Mesendoderm (in vitro differentiated cells): ENCODE measurements at regions not wholly inside any gene's neighbourhood (a gene's known extent, or its start where the extent isn't known, plus 50 kb on each side); places are given as distances from the start of the nearest gene placed in this dataset.

Experiments
- DNase-seq: peaks from one replicate; pipeline ENCODE4 v3.0.0; 2013
- H2AK5ac ChIP-seq: 2 replicates; pipeline ENCODE4 v1.6.1; 2013; ENCODE audit warnings: low read length, inconsistent platforms
- H2BK120ac ChIP-seq: 2 replicates; pipeline ENCODE4 v1.6.1; 2013; ENCODE audit warnings: low read depth, mild to moderate bottlenecking, low read length, moderate library complexity, mixed read lengths
- H2BK15ac ChIP-seq: replicated peaks from 2 replicates; pipeline ENCODE4 v1.6.1; 2013; ENCODE audit warnings: low read depth, mild to moderate bottlenecking, moderate library complexity
- H2BK5ac ChIP-seq: 2 replicates; pipeline ENCODE4 v1.6.1; 2013; ENCODE audit warnings: low read length, inconsistent platforms
- H3K18ac ChIP-seq: 2 replicates; pipeline ENCODE4 v1.6.1; 2013; ENCODE audit warnings: mild to moderate bottlenecking, low read length, mixed read lengths
- H3K23ac ChIP-seq: one replicate; pipeline ENCODE4 v1.6.1; 2013; ENCODE audit warnings: low read length
- H3K27ac ChIP-seq: 2 replicates; pipeline ENCODE4 v1.5.1; 2013; ENCODE audit warnings: low read depth, mild to moderate bottlenecking, inconsistent platforms, low read length, moderate library complexity
- H3K27me3 ChIP-seq: 2 replicates; pipeline ENCODE4 v1.6.1; 2013; ENCODE audit warnings: low read length, control low read depth, mild to moderate bottlenecking, inconsistent platforms; ENCODE audit not compliant: insufficient read depth, poor library complexity
- H3K36me3 ChIP-seq: 2 replicates; pipeline ENCODE4 v1.6.1; 2013; ENCODE audit warnings: low read length, inconsistent platforms; ENCODE audit not compliant: control insufficient read depth, insufficient read depth
- H3K4ac ChIP-seq: one replicate; pipeline ENCODE4 v1.6.1; 2013; ENCODE audit warnings: low read depth, mild to moderate bottlenecking, low read length, moderate library complexity
- H3K4me1 ChIP-seq: 2 replicates; pipeline ENCODE4 v1.6.1; 2013; ENCODE audit warnings: low read depth, low read length, inconsistent platforms; ENCODE audit not compliant: control insufficient read depth
- H3K4me2 ChIP-seq: 2 replicates; pipeline ENCODE4 v1.6.1; 2013; ENCODE audit warnings: low read length
- H3K4me3 ChIP-seq: 2 replicates; pipeline ENCODE4 v1.5.1; 2013; ENCODE audit warnings: mild to moderate bottlenecking, low read length
- H3K56ac ChIP-seq: one replicate; pipeline ENCODE4 v1.6.1; 2013; ENCODE audit warnings: low read length
- H3K79me1 ChIP-seq: 2 replicates; pipeline ENCODE4 v1.6.1; 2013; ENCODE audit warnings: low read length, inconsistent platforms
- H3K79me2 ChIP-seq: 2 replicates; pipeline ENCODE4 v1.6.1; 2013; ENCODE audit warnings: mild to moderate bottlenecking, low read length; ENCODE audit not compliant: control insufficient read depth, insufficient read depth
- H3K9ac ChIP-seq: 2 replicates; pipeline ENCODE4 v1.6.1; 2013; ENCODE audit warnings: low read length, inconsistent platforms
- H4K5ac ChIP-seq: one replicate; pipeline ENCODE4 v1.6.1; 2013; ENCODE audit warnings: low read length
- H4K8ac ChIP-seq: one replicate; pipeline ENCODE4 v1.6.1; 2013; ENCODE audit warnings: low read depth, mild to moderate bottlenecking, control low read depth, low read length, moderate library complexity
- WGBS: extraction: QIAGEN DNeasy Blood & Tissue Kit; methylation state at CpG from one replicate; pipeline ENCODE4 v1.1.7; 2013; ENCODE audit warnings: low lambda C conversion rate, missing lambda C conversion rate; ENCODE audit not compliant: insufficient coverage; ENCODE audit errors: extremely low coverage; 5-methylcytosine and 5-hydroxymethylcytosine counted together

GRCh38 chr5:52531105-52531504 lies 256.6 kb upstream of the ITGA1 start:
- no peak overlapping the region for H3K23ac ChIP-seq
- no CpG with 5 or more reads among the region's 4 CpGs for WGBS

GRCh38 chr5:52543594-52543993 lies 244.1 kb upstream of the ITGA1 start:
- Histone ChIP-seq H4K8ac (no peak overlapping the region), H3K56ac (no peak overlapping the region), H3K27ac (no peak overlapping the region), H3K4me1 (no peaks in the 10 kb centered on the region), H2BK120ac (no peak overlapping the region), H3K27me3 (no peaks in the 10 kb centered on the region), H3K18ac (no peak overlapping the region), H3K79me2 (no peaks in the 10 kb centered on the region), H3K4me2 (no peak overlapping the region), H2BK15ac (no peak overlapping the region), H3K23ac (no peak overlapping the region), H3K79me1 (no peaks in the 10 kb centered on the region), H3K4ac (no peak overlapping the region), H3K4me3 (no peak overlapping the region), H2BK5ac (no peak overlapping the region), H2AK5ac (no peak overlapping the region), H3K36me3 (no peaks in the 10 kb centered on the region), H4K5ac (no peak overlapping the region), H3K9ac (no peak overlapping the region)
- no CpG with 5 or more reads among the region's 5 CpGs for WGBS
- no peak for DNase-seq

More at GRCh38 chr5:52531105-52531504, 256.6 kb upstream of the ITGA1 start:
- Histone ChIP-seq H4K5ac (no peak overlapping the region), H3K4ac (no peak overlapping the region), H2BK120ac (no peak overlapping the region), H2BK5ac (no peak overlapping the region), H3K18ac (no peak overlapping the region), H2BK15ac (no peak overlapping the region), H3K4me1 (no peaks in the 10 kb centered on the region), H4K8ac (no peak overlapping the region), H3K36me3 (no peaks in the 10 kb centered on the region), H3K9ac (no peak overlapping the region), H3K79me2 (no peaks in the 10 kb centered on the region), H3K56ac (no peak overlapping the region), H3K4me2 (no peak overlapping the region), H3K27ac (no peak overlapping the region), H3K4me3 (no peak overlapping the region), H2AK5ac (no peak overlapping the region), H3K27me3 (no peaks in the 10 kb centered on the region), H3K79me1 (no peaks in the 10 kb centered on the region)
- DNase-seq, result peak; percentile 10

GRCh38 chr5:52544738-52545137 lies 243.0 kb upstream of the ITGA1 start:
- WGBS, result no CpG with 5 or more reads among the region's 4 CpGs
- Histone ChIP-seq H2BK5ac (no peak overlapping the region), H2AK5ac (no peak overlapping the region)

GRCh38 chr5:52554293-52554692 lies 233.4 kb upstream of the ITGA1 start:
- WGBS, result no CpG with 5 or more reads among the region's 2 CpGs
- no peak overlapping the region for H2BK5ac ChIP-seq
- H3K36me3 ChIP-seq, result no peaks in the 10 kb centered on the region
- H3K23ac ChIP-seq, result no peak overlapping the region
- no peaks in the 10 kb centered on the region for H3K79me2 ChIP-seq
- no peak overlapping the region for H3K4ac ChIP-seq
- H3K56ac ChIP-seq, result no peak overlapping the region
- no peak overlapping the region for H2BK120ac ChIP-seq
- H3K9ac ChIP-seq, result no peak overlapping the region
- H2AK5ac ChIP-seq, result no peak overlapping the region
- no peaks in the 10 kb centered on the region for H3K79me1 ChIP-seq
- H4K5ac ChIP-seq, result no peak overlapping the region
- H3K27ac ChIP-seq, result no peak overlapping the region
- no peak overlapping the region for H3K4me3 ChIP-seq
- no peak overlapping the region for H2BK15ac ChIP-seq
- no peak for DNase-seq
- H3K18ac ChIP-seq, result no peak overlapping the region
- no peak overlapping the region for H3K4me2 ChIP-seq
- H3K27me3 ChIP-seq, result no peaks in the 10 kb centered on the region
- H4K8ac ChIP-seq, result no peak overlapping the region
- H3K4me1 ChIP-seq, result no peaks in the 10 kb centered on the region

More at GRCh38 chr5:52544738-52545137, 243.0 kb upstream of the ITGA1 start:
- Histone ChIP-seq H3K36me3 (no peaks in the 10 kb centered on the region), H3K4me2 (no peak overlapping the region), H3K18ac (no peak overlapping the region), H3K79me2 (no peaks in the 10 kb centered on the region), H4K5ac (no peak overlapping the region), H3K27ac (no peak overlapping the region), H3K56ac (no peak overlapping the region), H3K4me1 (no peaks in the 10 kb centered on the region), H3K79me1 (no peaks in the 10 kb centered on the region), H3K4me3 (no peak overlapping the region), H2BK15ac (no peak overlapping the region), H4K8ac (no peak overlapping the region), H3K23ac (no peak overlapping the region), H3K9ac (no peak overlapping the region), H3K4ac (no peak overlapping the region), H2BK120ac (no peak overlapping the region), H3K27me3 (no peaks in the 10 kb centered on the region)
- DNase-seq, result no peak

- Histone ChIP-seq H4K8ac (no peak overlapping the region), H3K79me1 (no peaks in the 10 kb centered on the region), H2BK15ac (no peak overlapping the region), H3K9ac (no peak overlapping the region), H4K5ac (no peak overlapping the region), H3K4me2 (no peak overlapping the region), H3K27ac (no peak overlapping the region), H3K18ac (no peak overlapping the region), H2BK5ac (no peak overlapping the region), H2AK5ac (no peak overlapping the region), H3K23ac (no peak overlapping the region), H3K4me3 (no peak overlapping the region), H3K27me3 (no peaks in the 10 kb centered on the region), H3K4me1 (no peaks in the 10 kb centered on the region), H3K56ac (no peak overlapping the region), H3K79me2 (no peaks in the 10 kb centered on the region), H3K36me3 (no peaks in the 10 kb centered on the region), H2BK120ac (no peak overlapping the region), H3K4ac (no peak overlapping the region)
- DNase-seq, result no peak
- WGBS, result no CpG with 5 or more reads among the region's 1 CpG
These were observed 227.3 kb upstream of the ITGA1 start for GRCh38 chr5:52560366-52560765.

GRCh38 chr5:52562473-52562872 lies 225.2 kb upstream of the ITGA1 start:
- Histone ChIP-seq H3K36me3 (no peaks in the 10 kb centered on the region), H3K4me1 (no peaks in the 10 kb centered on the region), H4K8ac (no peak overlapping the region), H2BK120ac (no peak overlapping the region), H3K79me2 (no peaks in the 10 kb centered on the region), H2BK15ac (no peak overlapping the region), H3K23ac (no peak overlapping the region), H3K4ac (no peak overlapping the region), H4K5ac (no peak overlapping the region), H3K4me2 (no peak overlapping the region), H2BK5ac (no peak overlapping the region), H3K27me3 (no peaks in the 10 kb centered on the region), H3K9ac (no peak overlapping the region), H3K27ac (no peak overlapping the region), H3K56ac (no peak overlapping the region), H3K4me3 (no peak overlapping the region), H2AK5ac (no peak overlapping the region), H3K79me1 (no peaks in the 10 kb centered on the region), H3K18ac (no peak overlapping the region)
- WGBS, result no CpG with 5 or more reads among the region's 1 CpG
- no peak for DNase-seq
